Effector memory CD8-positive, alpha-beta T cell (primary cell): ENCODE measurements at regions not wholly inside any gene's neighbourhood (a gene's known extent, or its start where the extent isn't known, plus 50 kb on each side); places are given as distances from the start of the nearest gene placed in this dataset.

Source experiments
- ATAC-seq: fragments of 150-1000 bp; cut with Tn5 transposase; replicated peaks from 2 replicates; pipeline ENCODE4 v1.10.0; 2021; ENCODE audit warnings: mild to moderate bottlenecking, moderate library complexity
- DNase-seq, 3 experiments: peaks; one replicate each; pipeline ENCODE4 v3.0.0; 2021
- H3K27ac Mint-ChIP-seq, 2 donors: one replicate each; pipeline ENCODE4 v1.8.0; 2022; ENCODE audit warnings: mild to moderate bottlenecking in 2 of 2, mixed read lengths in 2 of 2, moderate library complexity in 2 of 2
- H3K27me3 Mint-ChIP-seq, 2 donors: one replicate each; pipeline ENCODE4 v1.8.0; 2022; ENCODE audit warnings: mixed read lengths in 2 of 2
- H3K36me3 Mint-ChIP-seq: one replicate; pipeline ENCODE4 v1.8.0; 2022; ENCODE audit warnings: mild to moderate bottlenecking, moderate library complexity, mixed read lengths; ENCODE audit not compliant: insufficient read depth
- H3K4me1 Mint-ChIP-seq, 2 donors: one replicate each; pipeline ENCODE4 v1.8.0; 2022; ENCODE audit warnings: low read depth in 2 of 2, mixed read lengths in 2 of 2
- H3K4me3 Mint-ChIP-seq, 2 donors: one replicate each; pipeline ENCODE4 v1.8.0; 2022; ENCODE audit warnings: mild to moderate bottlenecking in 2 of 2, mixed read lengths in 2 of 2, moderate library complexity in 2 of 2
- H3K9me3 Mint-ChIP-seq, 2 donors: one replicate each; pipeline ENCODE4 v1.8.0; 2022; ENCODE audit warnings: mixed read lengths in 2 of 2

DNA sequence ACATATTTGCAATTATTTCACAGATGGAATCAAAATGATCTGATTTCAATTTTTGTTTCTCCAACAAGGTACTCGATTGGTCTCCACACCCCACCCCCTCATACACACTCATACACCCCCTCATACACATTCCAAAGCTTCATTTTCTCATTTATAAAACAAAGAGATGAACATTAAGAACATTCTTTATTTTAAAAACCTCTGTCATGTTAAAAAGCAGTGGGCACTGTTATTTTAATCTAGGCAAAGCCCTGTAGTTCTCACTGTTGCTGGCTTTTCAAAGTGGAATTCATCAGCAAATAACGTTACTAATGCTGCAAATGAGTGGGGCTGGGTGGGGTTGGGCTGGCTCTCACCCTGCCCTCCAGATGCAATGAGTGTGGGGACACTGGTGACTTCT is 289.6 kb upstream of the ASIC2 start:
- no peak overlapping the region for H3K4me3 Mint-ChIP-seq
- no peaks in the 10 kb centered on the region for H3K9me3 Mint-ChIP-seq
- no peak overlapping the region for H3K27ac Mint-ChIP-seq
- no peak for DNase-seq
- no peaks in the 10 kb centered on the region for H3K36me3 Mint-ChIP-seq
- no peak for ATAC-seq
- peaks cover 9 to 16% of the 10 kb centered on the region in 2 donors for H3K27me3 Mint-ChIP-seq
- H3K4me1 Mint-ChIP-seq = no peaks in the 10 kb centered on the region

DNA sequence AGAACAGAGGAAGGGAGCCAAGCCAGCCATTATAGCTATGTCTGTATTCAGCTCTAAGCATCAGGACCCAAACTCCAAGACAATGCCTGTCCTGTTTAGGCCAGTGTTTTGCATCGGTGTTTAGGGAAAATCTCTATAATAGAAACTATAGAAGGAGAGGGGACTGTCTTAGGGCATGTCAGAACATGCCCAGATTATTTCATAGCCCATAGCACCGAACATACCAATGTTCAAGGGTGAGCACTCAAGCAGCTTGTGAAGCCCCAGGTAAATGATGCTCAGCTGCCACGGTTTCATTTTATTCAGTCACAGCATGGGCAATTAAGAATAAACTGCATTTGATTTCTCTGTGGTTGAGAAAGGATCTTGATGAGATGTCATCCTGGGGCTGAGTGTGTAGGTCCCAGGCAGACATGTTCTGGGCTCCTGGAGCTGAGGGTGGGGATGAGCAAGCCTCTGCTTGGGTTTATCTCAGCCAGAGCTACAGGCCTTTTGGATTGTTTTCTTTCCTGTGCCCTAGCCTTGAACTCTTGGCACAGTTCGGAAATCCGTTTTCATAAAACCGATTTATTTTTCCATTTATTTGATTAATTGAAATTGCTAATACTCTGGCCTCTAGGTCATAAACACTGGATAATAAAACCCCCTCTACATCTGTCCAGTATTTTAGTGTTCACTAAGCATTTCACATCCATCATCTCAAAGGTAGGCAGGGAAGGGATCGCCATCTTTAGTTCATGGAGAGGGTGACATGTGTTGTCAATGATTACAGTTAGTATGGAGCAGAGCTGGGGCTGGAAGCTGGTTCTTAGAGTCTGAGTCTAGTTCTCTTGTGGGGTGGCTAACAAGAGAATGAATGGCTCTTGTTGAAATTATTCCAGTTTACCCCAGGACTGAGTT is 290.7 kb upstream of the ASIC2 start:
- no peak for DNase-seq
- Mint-ChIP-seq H3K4me1 (no peaks in the 10 kb centered on the region), H3K27me3 (peaks cover 7 to 23% of the 10 kb centered on the region in 2 donors), H3K27ac (no peak overlapping the region), H3K9me3 (no peaks in the 10 kb centered on the region), H3K36me3 (no peaks in the 10 kb centered on the region), H3K4me3 (no peak overlapping the region)
- ATAC-seq = no peak

- ATAC-seq (no peak), DNase-seq (no peak)
- Mint-ChIP-seq H3K4me1 (no peaks in the 10 kb centered on the region), H3K27ac (no peak overlapping the region), H3K4me3 (no peak overlapping the region), H3K27me3 (peaks cover 27 to 37% of the 10 kb centered on the region in 2 donors), H3K36me3 (no peaks in the 10 kb centered on the region), H3K9me3 (no peaks in the 10 kb centered on the region)
Observed at GRCh38 chr17:33593991-33594390, 300.9 kb upstream of the ASIC2 start.

GRCh38 chr17:33595828-33596227 is 302.7 kb upstream of the ASIC2 start:
- Mint-ChIP-seq H3K27ac (no peak overlapping the region), H3K4me1 (no peaks in the 10 kb centered on the region), H3K4me3 (no peak overlapping the region), H3K9me3 (no peaks in the 10 kb centered on the region), H3K27me3 (peaks cover 24 to 26% of the 10 kb centered on the region in 2 donors), H3K36me3 (no peaks in the 10 kb centered on the region)
- ATAC-seq (no peak), DNase-seq (no peak)

GRCh38 chr17:33596899-33597298 is 303.8 kb upstream of the ASIC2 start:
- no peak for ATAC-seq
- Mint-ChIP-seq H3K4me1 (no peaks in the 10 kb centered on the region), H3K9me3 (no peaks in the 10 kb centered on the region), H3K36me3 (no peaks in the 10 kb centered on the region), H3K27ac (no peak overlapping the region), H3K27me3 (peaks cover 21% of the 10 kb centered on the region in 2 donors), H3K4me3 (no peak overlapping the region)
- DNase-seq = no peak

DNA sequence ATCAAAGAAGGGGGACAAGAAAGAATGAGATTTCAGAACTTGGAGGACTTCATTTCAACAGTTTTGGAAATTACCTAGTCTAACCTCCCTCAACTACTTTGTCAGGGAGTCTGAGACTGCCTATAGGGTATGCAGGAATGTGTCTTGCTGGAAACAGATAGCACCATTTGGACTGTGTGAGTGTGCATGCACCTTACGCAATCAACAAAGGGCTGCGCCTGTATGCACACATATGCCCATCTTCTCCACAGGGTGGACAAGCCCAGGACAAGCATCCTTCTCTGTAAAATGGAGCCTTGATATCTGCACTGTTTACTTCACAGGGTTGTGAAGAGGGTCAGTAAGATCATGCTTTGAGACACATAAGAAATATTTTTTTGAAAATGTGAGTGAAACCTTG is 305.7 kb upstream of the ASIC2 start:
- Mint-ChIP-seq H3K4me3 (no peak overlapping the region), H3K9me3 (no peaks in the 10 kb centered on the region), H3K27ac (no peak overlapping the region), H3K4me1 (no peaks in the 10 kb centered on the region), H3K27me3 (peaks cover 16 to 22% of the 10 kb centered on the region in 2 donors), H3K36me3 (no peaks in the 10 kb centered on the region)
- ATAC-seq (no peak), DNase-seq (no peak)

DNA sequence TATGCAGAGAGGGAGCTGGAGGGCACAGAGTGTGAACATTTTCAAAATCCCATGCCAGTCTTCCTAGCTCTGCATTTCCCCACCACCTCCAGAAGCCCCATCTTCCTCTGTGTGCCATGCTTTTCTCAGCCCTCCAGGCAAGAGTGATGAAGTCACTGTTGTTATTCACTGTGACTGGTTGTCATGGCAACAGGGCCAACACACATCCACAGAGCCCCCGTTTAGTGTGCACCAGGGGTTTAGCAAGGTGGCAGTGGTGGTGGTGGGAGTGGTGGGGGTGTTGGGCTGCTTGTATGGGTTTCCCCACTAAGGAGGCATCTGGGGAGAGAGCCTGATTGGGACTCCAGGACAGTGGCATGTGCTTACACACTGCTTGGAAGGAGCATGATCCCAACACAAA is 309.9 kb upstream of the ASIC2 start:
- Mint-ChIP-seq H3K4me3 (no peak overlapping the region), H3K4me1 (no peaks in the 10 kb centered on the region), H3K36me3 (no peaks in the 10 kb centered on the region), H3K27ac (no peak overlapping the region), H3K9me3 (no peaks in the 10 kb centered on the region), H3K27me3 (peaks cover 20 to 46% of the 10 kb centered on the region in 2 donors)
- DNase-seq = no peak
- ATAC-seq = no peak

DNA sequence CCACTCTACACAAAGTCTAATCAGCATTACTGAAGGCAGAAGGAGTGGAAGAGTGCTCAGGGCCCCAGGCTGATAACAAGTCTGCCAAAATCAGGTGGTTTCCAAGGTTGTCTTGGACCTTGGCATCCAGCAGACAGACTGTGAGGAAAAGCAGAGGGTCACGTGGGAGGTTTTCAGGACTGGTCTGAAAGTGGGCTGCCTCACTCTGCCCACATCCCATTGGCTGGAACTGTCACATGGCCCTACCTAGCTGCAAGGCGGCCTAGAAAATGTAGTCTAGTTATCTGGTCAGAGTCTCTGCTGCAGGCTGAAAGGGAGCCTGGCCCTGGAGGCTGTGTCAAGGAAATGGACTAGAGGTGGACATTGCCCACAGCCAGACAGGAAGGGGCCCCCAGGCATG is 310.7 kb upstream of the ASIC2 start:
- ATAC-seq (no peak), DNase-seq (no peak)
- no peak overlapping the region for H3K27ac Mint-ChIP-seq
- H3K27me3 Mint-ChIP-seq = peaks cover 21 to 41% of the 10 kb centered on the region in 2 donors
- no peak overlapping the region for H3K4me3 Mint-ChIP-seq
- H3K9me3 Mint-ChIP-seq = no peaks in the 10 kb centered on the region
- H3K36me3 Mint-ChIP-seq = no peaks in the 10 kb centered on the region
- H3K4me1 Mint-ChIP-seq = no peaks in the 10 kb centered on the region

DNA sequence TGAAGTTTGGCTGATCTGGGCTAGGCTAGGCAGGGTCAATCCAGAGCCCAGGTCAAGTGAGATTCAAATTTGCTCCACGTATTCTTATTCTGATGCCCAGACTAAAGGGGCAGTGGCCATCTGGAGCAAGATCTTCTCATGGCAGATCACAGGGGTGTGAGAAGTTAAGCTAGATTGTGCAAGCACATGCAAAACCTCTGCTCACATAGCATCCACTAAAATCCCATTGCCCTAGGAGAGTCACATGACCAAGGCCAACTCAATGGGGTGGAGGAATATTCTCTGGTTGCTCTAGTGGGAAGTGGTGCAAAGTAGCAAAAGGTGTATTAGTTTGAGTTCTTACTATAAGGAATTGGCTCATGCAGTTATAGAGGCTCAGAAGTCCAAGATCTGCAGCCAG is 318.4 kb upstream of the ASIC2 start:
- ATAC-seq (no peak), DNase-seq (no peak)
- no peak overlapping the region for H3K27ac Mint-ChIP-seq
- H3K36me3 Mint-ChIP-seq = no peaks in the 10 kb centered on the region
- H3K4me3 Mint-ChIP-seq = no peak overlapping the region
- no peaks in the 10 kb centered on the region for H3K9me3 Mint-ChIP-seq
- H3K27me3 Mint-ChIP-seq = peaks cover 14 to 28% of the 10 kb centered on the region in 2 donors
- no peaks in the 10 kb centered on the region for H3K4me1 Mint-ChIP-seq

- Mint-ChIP-seq H3K36me3 (no peaks in the 10 kb centered on the region), H3K27ac (no peak overlapping the region), H3K9me3 (no peaks in the 10 kb centered on the region), H3K4me1 (no peaks in the 10 kb centered on the region), H3K27me3 (peaks cover 16 to 18% of the 10 kb centered on the region in 2 donors), H3K4me3 (no peak overlapping the region)
- DNase-seq = no peak
- no peak for ATAC-seq
Observed at GRCh38 chr17:33615861-33616260, 322.8 kb upstream of the ASIC2 start.

DNA sequence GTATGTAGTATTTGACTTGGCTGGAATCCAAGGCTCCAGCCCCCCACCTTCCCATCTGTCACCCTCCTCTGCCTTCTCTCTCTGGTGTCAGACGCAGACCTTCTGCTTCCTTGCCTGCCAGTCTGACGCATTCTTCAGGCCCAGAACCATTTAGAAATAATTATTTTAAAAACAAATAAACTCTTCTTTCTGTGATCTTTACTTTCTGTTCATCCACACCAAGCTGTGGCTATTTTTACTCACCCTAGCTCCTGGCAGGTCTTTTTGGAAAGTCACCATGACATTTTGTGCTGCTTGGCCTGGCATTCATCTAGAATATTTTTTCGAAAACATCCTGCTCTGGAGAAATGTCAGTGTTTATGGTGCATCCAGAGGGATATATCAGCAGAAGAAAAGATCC is 330.7 kb upstream of the ASIC2 start:
- DNase-seq = no peak

DNA sequence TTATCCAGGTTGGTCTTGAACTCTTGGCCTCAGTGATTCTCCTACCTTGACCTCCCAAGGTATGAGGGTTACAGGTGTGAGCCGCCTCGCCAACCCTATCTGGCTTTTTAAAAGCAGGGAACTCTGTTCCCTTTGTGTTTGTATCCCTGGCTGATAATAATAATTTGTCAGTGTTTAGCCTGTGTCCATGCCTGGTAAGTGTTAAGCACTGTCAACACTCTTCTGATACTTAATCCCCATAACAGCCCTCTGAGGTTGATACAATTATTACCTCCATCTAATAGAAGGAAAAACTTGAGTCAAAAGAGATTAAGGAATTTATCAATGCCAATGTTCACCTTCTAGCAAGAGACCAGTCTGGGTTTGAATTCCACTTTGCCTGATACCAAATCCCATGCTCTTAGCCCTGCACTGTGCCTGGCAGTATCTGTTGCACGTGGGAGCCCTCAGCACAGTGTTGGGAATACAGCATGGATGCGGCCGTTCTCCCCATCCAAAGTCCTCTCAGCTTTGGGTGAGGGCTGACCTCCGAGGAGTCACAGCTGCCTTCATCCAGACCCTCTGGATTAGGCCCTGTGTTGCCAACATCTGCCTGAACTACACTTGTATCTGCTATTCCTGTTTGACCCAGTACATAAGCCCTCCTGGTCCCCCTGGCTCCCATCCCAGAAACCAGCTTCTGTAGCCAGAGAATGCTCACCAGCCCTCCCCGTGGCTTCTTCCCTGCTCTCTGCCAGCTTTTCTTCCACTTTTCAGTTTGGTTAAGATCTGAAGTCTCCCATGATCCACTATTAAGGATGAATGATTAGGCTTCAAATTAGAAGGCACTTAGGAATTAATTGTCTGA is 335.6 kb upstream of the ASIC2 start:
- Mint-ChIP-seq H3K36me3 (no peaks in the 10 kb centered on the region), H3K9me3 (peaks cover 6 to 23% of the 10 kb centered on the region in 2 donors), H3K27me3 (peaks cover 28 to 50% of the 10 kb centered on the region in 2 donors), H3K4me1 (no peaks in the 10 kb centered on the region), H3K4me3 (no peak overlapping the region), H3K27ac (no peak overlapping the region)
- DNase-seq = no peak
- ATAC-seq = no peak

More for the DNA sequence above, 330.7 kb upstream of the ASIC2 start:
- no peaks in the 10 kb centered on the region for H3K9me3 Mint-ChIP-seq
- H3K4me1 Mint-ChIP-seq = no peaks in the 10 kb centered on the region
- H3K4me3 Mint-ChIP-seq = no peak overlapping the region
- H3K27ac Mint-ChIP-seq = no peak overlapping the region
- ATAC-seq = no peak
- no peaks in the 10 kb centered on the region for H3K36me3 Mint-ChIP-seq
- H3K27me3 Mint-ChIP-seq = peaks cover 9 to 21% of the 10 kb centered on the region in 2 donors

GRCh38 chr17:33633446-33633845 is 340.4 kb upstream of the ASIC2 start:
- no peak overlapping the region for H3K4me3 Mint-ChIP-seq
- ATAC-seq = no peak
- peaks cover 8% of the 10 kb centered on the region in 2 donors for H3K4me1 Mint-ChIP-seq
- peaks cover 11 to 34% of the 10 kb centered on the region in 2 donors for H3K9me3 Mint-ChIP-seq
- no peak for DNase-seq
- no peak overlapping the region for H3K27ac Mint-ChIP-seq
- no peaks in the 10 kb centered on the region for H3K36me3 Mint-ChIP-seq
- H3K27me3 Mint-ChIP-seq = peaks cover 24 to 52% of the 10 kb centered on the region in 2 donors

DNA sequence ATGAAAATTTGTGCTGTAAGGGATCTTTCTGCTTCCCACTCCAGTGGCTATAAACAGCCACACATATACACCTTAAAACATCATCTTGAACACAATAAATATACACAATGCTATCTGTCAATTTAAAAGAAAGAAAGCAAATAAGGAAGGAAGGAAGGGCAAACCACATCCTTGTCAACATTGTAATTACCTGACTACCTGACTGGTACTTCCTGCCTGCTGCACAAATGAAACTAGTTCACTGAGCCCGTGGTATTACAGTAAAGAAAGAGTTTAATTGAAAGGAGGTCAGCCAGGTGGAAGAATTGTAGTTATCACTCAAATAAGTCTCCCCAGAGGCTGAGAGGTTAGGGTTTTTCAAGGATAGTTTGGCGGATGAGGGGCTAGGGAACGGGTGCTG is 344.4 kb upstream of the ASIC2 start:
- ATAC-seq (no peak), DNase-seq (no peak)
- peaks cover 8% of the 10 kb centered on the region in 2 donors for H3K4me1 Mint-ChIP-seq
- H3K4me3 Mint-ChIP-seq = no peak overlapping the region
- no peaks in the 10 kb centered on the region for H3K36me3 Mint-ChIP-seq
- peaks cover 5 to 20% of the 10 kb centered on the region in 2 donors for H3K9me3 Mint-ChIP-seq
- peaks cover 5 to 25% of the 10 kb centered on the region in 2 donors for H3K27me3 Mint-ChIP-seq
- no peak overlapping the region for H3K27ac Mint-ChIP-seq
